H4 (cell line): ENCODE measurements at regions not wholly inside any gene's neighbourhood (a gene's known extent, or its start where the extent isn't known, plus 50 kb on each side); places are given as distances from the start of the nearest gene placed in this dataset.
"Not testable (repeated sequence)": the region's sequence is repeated elsewhere in the genome, so short reads cannot be mapped to it uniquely, and the experiment has no call there.

Source experiments
- DNase-seq: peaks from one replicate; pipeline ENCODE4 v3.0.0-alpha.2; 2015; ENCODE audit warnings: low spot score

GRCh38 chr4:72876946-72877345 is 192.6 kb downstream of the COX18 start:
- no peak for DNase-seq

- no peak for DNase-seq
Measured at GRCh38 chr4:72875545-72875944, 194.0 kb downstream of the COX18 start.

GRCh38 chr4:72875138-72875537 is 194.4 kb downstream of the COX18 start:
- DNase-seq, result no peak

- DNase-seq, result no peak
Measured at GRCh38 chr4:72864898-72865297, 204.6 kb downstream of the COX18 start.

- not testable (repeated sequence) for DNase-seq
Measured at GRCh38 chr4:72864277-72864676, 205.2 kb downstream of the COX18 start.

GRCh38 chr4:72860766-72861165 is 208.8 kb downstream of the COX18 start:
- no peak for DNase-seq

GRCh38 chr4:72858328-72858727 is 211.2 kb downstream of the COX18 start:
- DNase-seq, result peak; percentile 37

GRCh38 chr4:72857787-72858186 is 211.7 kb downstream of the COX18 start:
- DNase-seq, result no peak

- no peak for DNase-seq
Measured at GRCh38 chr4:72857216-72857615, 212.3 kb downstream of the COX18 start.

- peak; percentile 88 for DNase-seq
Measured at GRCh38 chr4:72846280-72847111, 223.0 kb downstream of the COX18 start.

- no peak for DNase-seq
Measured at GRCh38 chr4:72843466-72843865, 226.1 kb downstream of the COX18 start.

GRCh38 chr4:72842323-72842722 is 227.2 kb downstream of the COX18 start:
- no peak for DNase-seq

- DNase-seq, result not testable (repeated sequence)
Measured at GRCh38 chr4:72840166-72840565, 229.3 kb downstream of the COX18 start.

- no peak for DNase-seq
Measured at GRCh38 chr4:72828864-72829263, 240.7 kb downstream of the COX18 start.

- DNase-seq, result no peak
Measured at GRCh38 chr4:72827968-72828367, 241.5 kb downstream of the COX18 start.

GRCh38 chr4:72820107-72820506 is 249.4 kb downstream of the COX18 start:
- no peak for DNase-seq

- DNase-seq, result no peak
Measured at GRCh38 chr4:72817012-72817411, 248.0 kb upstream of the ADAMTS3 start.

- DNase-seq, result no peak
Measured at GRCh38 chr4:72814241-72814640, 245.2 kb upstream of the ADAMTS3 start.

GRCh38 chr4:72809208-72809607 is 240.2 kb upstream of the ADAMTS3 start:
- peak; percentile 8 for DNase-seq

- DNase-seq, result no peak
Measured at GRCh38 chr4:72805284-72805683, 236.3 kb upstream of the ADAMTS3 start.

- no peak for DNase-seq
Measured at GRCh38 chr4:72797486-72797885, 228.5 kb upstream of the ADAMTS3 start.

- DNase-seq, result no peak
Measured at GRCh38 chr4:72791054-72791453, 222.0 kb upstream of the ADAMTS3 start.

- no peak for DNase-seq
Measured at GRCh38 chr4:72786401-72786990, 217.5 kb upstream of the ADAMTS3 start.
